HT1080 (cell line): ENCODE measurements at regions not wholly inside any gene's neighbourhood (a gene's known extent, or its start where the extent isn't known, plus 50 kb on each side); places are given as distances from the start of the nearest gene placed in this dataset.

Source experiments
- DNase-seq: peaks from one replicate; pipeline ENCODE4 v3.0.0-alpha.2; 2015; ENCODE audit warnings: low read depth

- peak; percentile 41 for DNase-seq
Observed at GRCh38 chr20:6562111-6562510, 205.4 kb upstream of the BMP2 start.

- DNase-seq, result no peak
Observed at GRCh38 chr20:6560978-6561377, 206.5 kb upstream of the BMP2 start.

- DNase-seq, result no peak
Observed at GRCh38 chr20:6559791-6560190, 207.7 kb upstream of the BMP2 start.

GRCh38 chr20:6558341-6558740 lies 209.1 kb upstream of the BMP2 start:
- DNase-seq, result no peak

- peak; percentile 41 for DNase-seq
Observed at GRCh38 chr20:6533761-6534479, 233.6 kb upstream of the BMP2 start.

- DNase-seq, result no peak
Observed at GRCh38 chr20:6533351-6533750, 234.1 kb upstream of the BMP2 start.

GRCh38 chr20:6530779-6531315 lies 236.6 kb upstream of the BMP2 start:
- no peak for DNase-seq

- DNase-seq, result no peak
Observed at GRCh38 chr20:6530254-6530653, 237.2 kb upstream of the BMP2 start.

- DNase-seq, result peak; percentile 17
Observed at GRCh38 chr20:6525447-6526303, 241.8 kb upstream of the BMP2 start.

GRCh38 chr20:6524305-6524704 lies 243.2 kb upstream of the BMP2 start:
- DNase-seq, result no peak

GRCh38 chr20:6519556-6519955 lies 247.9 kb upstream of the BMP2 start:
- DNase-seq, result peak; percentile 79

GRCh38 chr20:6515261-6515660 lies 252.2 kb upstream of the BMP2 start:
- no peak for DNase-seq

- DNase-seq, result no peak
Observed at GRCh38 chr20:6513599-6513998, 253.9 kb upstream of the BMP2 start.

GRCh38 chr20:6509374-6509773 lies 258.1 kb upstream of the BMP2 start:
- no peak for DNase-seq

GRCh38 chr20:6506906-6507305 lies 260.6 kb upstream of the BMP2 start:
- no peak for DNase-seq

GRCh38 chr20:6504826-6505225 lies 262.7 kb upstream of the BMP2 start:
- DNase-seq, result peak; percentile 39

- no peak for DNase-seq
Observed at GRCh38 chr20:6504179-6504578, 263.3 kb upstream of the BMP2 start.

- DNase-seq, result no peak
Observed at GRCh38 chr20:6502999-6503398, 264.5 kb upstream of the BMP2 start.

- no peak for DNase-seq
Observed at GRCh38 chr20:6502219-6502618, 265.3 kb upstream of the BMP2 start.

- DNase-seq, result peak; percentile 94
Observed at GRCh38 chr20:6501061-6501460, 266.4 kb upstream of the BMP2 start.

- no peak for DNase-seq
Observed at GRCh38 chr20:6499566-6499965, 267.9 kb upstream of the BMP2 start.

GRCh38 chr20:6496874-6497273 lies 270.6 kb upstream of the BMP2 start:
- DNase-seq, result no peak

- no peak for DNase-seq
Observed at GRCh38 chr20:6495907-6496306, 271.6 kb upstream of the BMP2 start.
